Mesenchymal stem cell (in vitro differentiated cells and primary cell): ENCODE measurements at regions not wholly inside any gene's neighbourhood (a gene's known extent, or its start where the extent isn't known, plus 50 kb on each side); places are given as distances from the start of the nearest gene placed in this dataset.

Experiments used
- DNase-seq: peaks from one replicate; pipeline ENCODE4 v3.0.0-alpha.2; 2013
- H2AFZ ChIP-seq: one replicate; pipeline ENCODE4 v1.6.1; 2013; ENCODE audit warnings: low read depth, mild to moderate bottlenecking, control low read depth, inconsistent platforms, low read length, moderate library complexity
- H2AK5ac ChIP-seq: 2 replicates; pipeline ENCODE4 v1.6.1; 2013; ENCODE audit warnings: low read length, moderate library complexity, mild to moderate bottlenecking, inconsistent platforms; ENCODE audit not compliant: severe bottlenecking
- H2BK120ac ChIP-seq: one replicate; pipeline ENCODE4 v1.6.1; 2013; ENCODE audit warnings: low read depth, mild to moderate bottlenecking, inconsistent platforms, low read length, moderate library complexity
- H2BK12ac ChIP-seq, 2 experiments: one replicate each; pipeline ENCODE4 v1.6.1; 2013; ENCODE audit warnings: inconsistent platforms in 2 of 2, low read length in 2 of 2, mild to moderate bottlenecking in 2 of 2, moderate library complexity in 2 of 2, control low read depth in 1 of 2
- H2BK15ac ChIP-seq: one replicate; pipeline ENCODE4 v1.6.1; 2013; ENCODE audit warnings: mild to moderate bottlenecking, low read depth, inconsistent platforms; ENCODE audit not compliant: poor library complexity, severe bottlenecking
- H2BK5ac ChIP-seq: 2 replicates; pipeline ENCODE4 v1.6.1; 2013; ENCODE audit warnings: low read depth, mild to moderate bottlenecking, low read length, control low read depth, inconsistent platforms; ENCODE audit not compliant: poor library complexity, severe bottlenecking
- H3K14ac ChIP-seq, 2 experiments: one replicate each; pipeline ENCODE4 v1.6.1; 2013; ENCODE audit warnings: inconsistent platforms in 2 of 2, low read length in 2 of 2, control low read depth in 1 of 2, mild to moderate bottlenecking in 1 of 2, moderate library complexity in 1 of 2
- H3K18ac ChIP-seq, 2 experiments: one replicate each; pipeline ENCODE4 v1.6.1; 2013; ENCODE audit warnings: inconsistent platforms in 2 of 2, low read length in 2 of 2, control low read depth in 1 of 2, low read depth in 1 of 2, mild to moderate bottlenecking in 1 of 2
- H3K23ac ChIP-seq, 2 experiments: one replicate each; pipeline ENCODE4 v1.6.1; 2013; ENCODE audit warnings: inconsistent platforms in 2 of 2, low read length in 2 of 2, mild to moderate bottlenecking in 2 of 2, moderate library complexity in 2 of 2, control low read depth in 1 of 2
- H3K27ac ChIP-seq: 2 replicates; pipeline ENCODE4 v1.5.1; 2013; ENCODE audit warnings: mild to moderate bottlenecking, moderate library complexity, low read length, control low read depth, inconsistent platforms; ENCODE audit not compliant: poor library complexity, severe bottlenecking
- H3K27me3 ChIP-seq, 2 experiments: 2 replicates each; pipeline versions ENCODE4 v1.6.1 to v1.7.0; 2013; ENCODE audit warnings: low read length in 2 of 2, mild to moderate bottlenecking in 2 of 2, moderate library complexity in 2 of 2, control low read depth in 1 of 2, inconsistent platforms in 1 of 2; ENCODE audit not compliant: control insufficient read depth in 1 of 2, insufficient read depth in 1 of 2
- H3K36me3 ChIP-seq, 2 experiments: 2 replicates each; pipeline versions ENCODE4 v1.6.1 to v1.7.0; 2013; ENCODE audit warnings: low read length in 2 of 2, control low read depth in 1 of 2, inconsistent platforms in 1 of 2, low read depth in 1 of 2, mild to moderate bottlenecking in 1 of 2; ENCODE audit not compliant: insufficient read depth in 2 of 2, control insufficient read depth in 1 of 2
- H3K4ac ChIP-seq, 2 experiments: one replicate each; pipeline ENCODE4 v1.6.1; 2013; ENCODE audit warnings: inconsistent platforms in 2 of 2, low read length in 2 of 2, mild to moderate bottlenecking in 2 of 2, moderate library complexity in 2 of 2, control low read depth in 1 of 2, low read depth in 1 of 2
- H3K4me1 ChIP-seq: 2 replicates; pipeline ENCODE4 v1.6.1; 2013; ENCODE audit warnings: low read depth, low read length, control low read depth; ENCODE audit not compliant: control insufficient read depth, insufficient read depth
- H3K4me2 ChIP-seq: 2 replicates; pipeline ENCODE4 v1.6.1; 2013; ENCODE audit warnings: low read length, mild to moderate bottlenecking, inconsistent platforms; ENCODE audit not compliant: poor library complexity, severe bottlenecking
- H3K4me3 ChIP-seq, 2 experiments: 2 replicates each; pipeline versions ENCODE4 v1.5.1 to v1.7.0; 2013; ENCODE audit warnings: low read length in 2 of 2, mild to moderate bottlenecking in 2 of 2, control low read depth in 1 of 2, low read depth in 1 of 2; ENCODE audit not compliant: insufficient read depth in 1 of 2
- H3K79me1 ChIP-seq: replicated peaks from 2 replicates; pipeline ENCODE4 v1.6.1; 2013; ENCODE audit warnings: mild to moderate bottlenecking, control low read depth, low read length, inconsistent platforms; ENCODE audit not compliant: poor library complexity, severe bottlenecking
- H3K9ac ChIP-seq: 2 replicates; pipeline ENCODE4 v1.7.0; 2013; ENCODE audit warnings: mild to moderate bottlenecking, low read length, moderate library complexity
- H3K9me3 ChIP-seq: 2 replicates; pipeline ENCODE4 v1.7.0; 2013; ENCODE audit warnings: mild to moderate bottlenecking, low read length; ENCODE audit not compliant: control insufficient read depth
- H4K8ac ChIP-seq: one replicate; pipeline ENCODE4 v1.6.1; 2013; ENCODE audit warnings: inconsistent platforms, mild to moderate bottlenecking, low read length, moderate library complexity
- H4K91ac ChIP-seq: one replicate; pipeline ENCODE4 v1.6.1; 2013; ENCODE audit warnings: mild to moderate bottlenecking, low read length, inconsistent platforms
- WGBS: methylation state at CpG from one replicate; pipeline ENCODE4 v1.1.7; 2013; ENCODE audit warnings: mixed read lengths; 5-methylcytosine and 5-hydroxymethylcytosine counted together

DNA sequence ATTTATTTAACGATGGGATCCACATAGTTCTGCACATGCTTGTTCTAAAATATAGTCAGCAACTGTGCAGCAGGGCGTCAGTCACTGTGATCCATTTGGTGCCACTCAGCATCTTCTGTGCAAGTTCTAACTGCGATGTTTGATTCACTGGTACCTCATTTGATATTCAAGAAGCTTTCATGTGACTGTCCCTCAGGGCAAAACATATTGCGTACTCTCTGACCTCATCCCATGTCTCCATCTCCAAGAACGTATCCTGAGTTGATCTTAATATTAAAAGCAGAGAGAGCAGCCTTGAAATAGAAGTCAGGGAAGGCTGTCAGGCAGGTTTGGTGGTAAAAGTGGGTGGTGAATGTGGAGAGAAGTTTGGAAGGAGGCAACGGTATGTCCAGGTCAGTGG lies 116.5 kb upstream of the ATP10B start:
- Histone ChIP-seq H3K9me3 (no peaks in the 10 kb centered on the region), H3K4me1 (no peaks in the 10 kb centered on the region), H3K14ac (no peak overlapping the region), H3K4me2 (no peak overlapping the region), H2AFZ (no peak overlapping the region), H4K91ac (no peak overlapping the region), H3K18ac (no peak overlapping the region), H2BK120ac (no peak overlapping the region), H3K36me3 (no peaks in the 10 kb centered on the region), H3K4ac (no peak overlapping the region), H2AK5ac (no peak overlapping the region), H3K27ac (no peak overlapping the region), H2BK5ac (no peak overlapping the region), H3K27me3 (no peaks in the 10 kb centered on the region), H4K8ac (no peak overlapping the region), H3K23ac (no peak overlapping the region), H3K79me1 (no peaks in the 10 kb centered on the region), H3K4me3 (no peak overlapping the region), H2BK15ac (no peak overlapping the region), H2BK12ac (no peak overlapping the region), H3K9ac (no peak overlapping the region)
- DNase-seq: no peak
- WGBS: 79% methylated on average over 5 of the region's 6 CpGs

GRCh38 chr5:160966921-160967320 lies 114.9 kb upstream of the ATP10B start:
- Histone ChIP-seq H4K91ac (no peak overlapping the region), H2BK120ac (no peak overlapping the region), H3K4ac (no peak overlapping the region), H3K23ac (no peak overlapping the region), H3K18ac (no peak overlapping the region), H3K4me3 (no peak overlapping the region), H2BK15ac (no peak overlapping the region), H3K9ac (no peak overlapping the region), H2BK12ac (no peak overlapping the region), H4K8ac (no peak overlapping the region), H2AK5ac (no peak overlapping the region), H3K36me3 (no peaks in the 10 kb centered on the region), H3K4me1 (no peaks in the 10 kb centered on the region), H3K14ac (no peak overlapping the region), H2BK5ac (no peak overlapping the region), H3K27ac (no peak overlapping the region), H3K9me3 (no peaks in the 10 kb centered on the region), H3K4me2 (no peak overlapping the region), H3K27me3 (no peaks in the 10 kb centered on the region), H3K79me1 (no peaks in the 10 kb centered on the region), H2AFZ (no peak overlapping the region)
- no peak for DNase-seq
- no CpG with 5 or more reads among the region's 2 CpGs for WGBS

GRCh38 chr5:160961761-160962160 lies 109.8 kb upstream of the ATP10B start:
- Histone ChIP-seq H3K4ac (no peak overlapping the region), H3K27me3 (no peaks in the 10 kb centered on the region), H3K27ac (no peak overlapping the region), H3K9ac (no peak overlapping the region), H3K14ac (no peak overlapping the region), H3K23ac (no peak overlapping the region), H3K9me3 (no peaks in the 10 kb centered on the region), H3K79me1 (no peaks in the 10 kb centered on the region), H3K36me3 (no peaks in the 10 kb centered on the region), H2BK12ac (no peak overlapping the region), H2AK5ac (no peak overlapping the region), H3K4me2 (no peak overlapping the region), H3K18ac (no peak overlapping the region), H3K4me3 (no peak overlapping the region), H2BK15ac (no peak overlapping the region), H2BK5ac (no peak overlapping the region), H2AFZ (no peak overlapping the region), H4K91ac (no peak overlapping the region), H2BK120ac (no peak overlapping the region), H3K4me1 (no peaks in the 10 kb centered on the region), H4K8ac (no peak overlapping the region)
- 64% methylated on average over 1 of the region's 2 CpGs for WGBS
- DNase-seq: no peak

- Histone ChIP-seq H4K8ac (no peak overlapping the region), H3K9ac (no peak overlapping the region), H3K4me1 (no peaks in the 10 kb centered on the region), H3K27me3 (no peaks in the 10 kb centered on the region), H4K91ac (no peak overlapping the region), H3K14ac (no peak overlapping the region), H3K18ac (no peak overlapping the region), H3K23ac (no peak overlapping the region), H3K79me1 (no peaks in the 10 kb centered on the region), H2AFZ (no peak overlapping the region), H3K4ac (no peak overlapping the region), H3K4me2 (no peak overlapping the region), H2AK5ac (no peak overlapping the region), H2BK5ac (no peak overlapping the region), H2BK12ac (no peak overlapping the region), H2BK120ac (no peak overlapping the region), H3K4me3 (no peak overlapping the region), H2BK15ac (no peak overlapping the region), H3K27ac (no peak overlapping the region), H3K9me3 (no peaks in the 10 kb centered on the region), H3K36me3 (no peaks in the 10 kb centered on the region)
- no peak for DNase-seq
- WGBS: 50% methylated on average over 1 of the region's 1 CpG
These were observed 109.0 kb upstream of the ATP10B start for GRCh38 chr5:160961038-160961437.
